Natural killer cell (primary cell): ENCODE measurements at regions not wholly inside any gene's neighbourhood (a gene's known extent, or its start where the extent isn't known, plus 50 kb on each side); places are given as distances from the start of the nearest gene placed in this dataset.

Experiments
- ATAC-seq, 3 donors: fragments of 150-1000 bp in 2 of 3; fragments of 200-7000 bp in 1 of 3; cut with Tn5 transposase; 1 replicate in 1 of 3; 2 replicates in 2 of 3; pipeline ENCODE4 v1.10.0; 2021; ENCODE audit warnings: mild to moderate bottlenecking in 2 of 3, moderate library complexity in 2 of 3
- DNase-seq, 2 donors: peaks; one replicate each; pipeline versions ENCODE4 v3.0.0 to v3.0.0-alpha.2; 2013 to 2021; ENCODE audit warnings: mixed read lengths in 1 of 2
- H3K27ac ChIP-seq: one replicate; pipeline ENCODE4 v1.5.1; 2013; ENCODE audit warnings: mild to moderate bottlenecking, low read length
- H3K27me3 ChIP-seq: one replicate; pipeline ENCODE4 v1.6.1; 2013; ENCODE audit warnings: low read length; ENCODE audit not compliant: control insufficient read depth, insufficient read depth
- H3K36me3 ChIP-seq: one replicate; pipeline ENCODE4 v1.6.1; 2013; ENCODE audit warnings: low read length; ENCODE audit not compliant: control insufficient read depth, insufficient read depth
- H3K4me1 ChIP-seq: one replicate; pipeline ENCODE4 v1.6.1; 2013; ENCODE audit warnings: low read length; ENCODE audit not compliant: control insufficient read depth, insufficient read depth
- H3K4me3 ChIP-seq: one replicate; pipeline ENCODE4 v1.5.1; 2013; ENCODE audit warnings: low read length
- H3K9me3 ChIP-seq: one replicate; pipeline ENCODE4 v1.6.1; 2013; ENCODE audit warnings: low read length; ENCODE audit not compliant: control insufficient read depth, insufficient read depth
- H3K27ac Mint-ChIP-seq, 2 donors: one replicate each; pipeline ENCODE4 v1.8.0; 2022; ENCODE audit warnings: mild to moderate bottlenecking in 2 of 2, mixed read lengths in 2 of 2, moderate library complexity in 1 of 2
- H3K27me3 Mint-ChIP-seq, 2 donors: one replicate each; pipeline ENCODE4 v1.8.0; 2022; ENCODE audit warnings: low read depth in 2 of 2, mixed read lengths in 2 of 2
- H3K36me3 Mint-ChIP-seq: one replicate; pipeline ENCODE4 v1.8.0; 2022; ENCODE audit warnings: mixed read lengths
- H3K4me1 Mint-ChIP-seq, 2 donors: one replicate each; pipeline ENCODE4 v1.8.0; 2022; ENCODE audit warnings: mixed read lengths in 2 of 2
- H3K4me3 Mint-ChIP-seq: one replicate; pipeline ENCODE4 v1.8.0; 2022; ENCODE audit warnings: mild to moderate bottlenecking, moderate library complexity, mixed read lengths
- H3K9me3 Mint-ChIP-seq, 2 donors: one replicate each; pipeline ENCODE4 v1.8.0; 2022; ENCODE audit warnings: mixed read lengths in 2 of 2
- CTCF ChIP-seq: fragments of 200-600 bp; IDR thresholded peaks from one replicate; pipeline ENCODE4 v1.8.0; 2022; ENCODE audit warnings: antibody characterized with exemption
- WGBS: methylation state at CpG from one replicate; pipeline ENCODE4 v1.1.7; 2013; ENCODE audit warnings: missing lambda C conversion rate; ENCODE audit not compliant: insufficient coverage; 5-methylcytosine and 5-hydroxymethylcytosine counted together
- intact Hi-C: fragments of 100-400 bp; cut with micrococcal nuclease; formaldehyde crosslinking; loops from one replicate; pipeline ENCODE4 v1.14.2; 2022

GRCh38 chr4:8741513-8742226 lies 130.0 kb downstream of the HMX1 start:
- DNase-seq: no peak
- no peak for ATAC-seq
- H3K36me3 Mint-ChIP-seq: no peaks in the 10 kb centered on the region
- Histone ChIP-seq H3K4me3 (no peak overlapping the region), H3K4me1 (no peaks in the 10 kb centered on the region), H3K36me3 (no peaks in the 10 kb centered on the region), H3K9me3 (no peaks in the 10 kb centered on the region), H3K27ac (no peak overlapping the region), H3K27me3 (no peaks in the 10 kb centered on the region)
- no peaks in the 10 kb centered on the region for H3K27me3 Mint-ChIP-seq
- no peak overlapping the region for H3K27ac Mint-ChIP-seq
- H3K9me3 Mint-ChIP-seq: no peaks in the 10 kb centered on the region
- intact Hi-C loops: no loop called here
- no peak for TF ChIP-seq CTCF
- H3K4me3 Mint-ChIP-seq: no peak overlapping the region
- H3K4me1 Mint-ChIP-seq: no peaks in the 10 kb centered on the region
- 80% methylated on average over 12 of the region's 12 CpGs for WGBS

GRCh38 chr4:8740666-8741395 lies 130.8 kb downstream of the HMX1 start:
- no peak overlapping the region for H3K4me3 Mint-ChIP-seq
- no peaks in the 10 kb centered on the region for H3K36me3 ChIP-seq
- H3K4me1 Mint-ChIP-seq: no peaks in the 10 kb centered on the region
- no peaks in the 10 kb centered on the region for H3K27me3 Mint-ChIP-seq
- DNase-seq: no peak
- intact Hi-C loops: no loop called here
- H3K9me3 ChIP-seq: no peaks in the 10 kb centered on the region
- no peaks in the 10 kb centered on the region for H3K9me3 Mint-ChIP-seq
- ATAC-seq: no peak
- H3K4me1 ChIP-seq: no peaks in the 10 kb centered on the region
- no peak for TF ChIP-seq CTCF
- no peak overlapping the region for H3K4me3 ChIP-seq
- no peak overlapping the region for H3K27ac Mint-ChIP-seq
- no peak overlapping the region for H3K27ac ChIP-seq
- H3K27me3 ChIP-seq: no peaks in the 10 kb centered on the region
- H3K36me3 Mint-ChIP-seq: no peaks in the 10 kb centered on the region
- WGBS: 83% methylated on average over 22 of the region's 22 CpGs

GRCh38 chr4:8739820-8740665 lies 131.6 kb downstream of the HMX1 start:
- H3K9me3 Mint-ChIP-seq: no peaks in the 10 kb centered on the region
- H3K27ac ChIP-seq: no peak overlapping the region
- H3K4me3 Mint-ChIP-seq: no peak overlapping the region
- no peaks in the 10 kb centered on the region for H3K27me3 ChIP-seq
- TF ChIP-seq CTCF: no peak
- intact Hi-C loops: no loop called here
- no peak overlapping the region for H3K4me3 ChIP-seq
- H3K36me3 Mint-ChIP-seq: no peaks in the 10 kb centered on the region
- DNase-seq: no peak
- H3K27ac Mint-ChIP-seq: no peak overlapping the region
- no peaks in the 10 kb centered on the region for H3K36me3 ChIP-seq
- no peaks in the 10 kb centered on the region for H3K4me1 ChIP-seq
- H3K9me3 ChIP-seq: no peaks in the 10 kb centered on the region
- no peaks in the 10 kb centered on the region for H3K27me3 Mint-ChIP-seq
- 81% methylated on average over 23 of the region's 23 CpGs for WGBS
- ATAC-seq: no peak
- H3K4me1 Mint-ChIP-seq: no peaks in the 10 kb centered on the region
